PC-3 (cell line): ENCODE measurements at regions not wholly inside any gene's neighbourhood (a gene's known extent, or its start where the extent isn't known, plus 50 kb on each side); places are given as distances from the start of the nearest gene placed in this dataset.

Experiments used
- ATAC-seq: fragments of 200-7000 bp; cut with Tn5 transposase; 2 replicates; pipeline ENCODE4 v1.9.1; 2020; ENCODE audit warnings: mild to moderate bottlenecking, moderate library complexity
- BruUV-seq: library from RNA; stranded (reverse); fragments of 400-500 nt; replicated peaks from 2 replicates; lab custom pipeline; 2021; lab: Mats Ljungman, UMichigan
- CTCF ChIA-PET: fragments of 300-600 bp; sonication (Branson Sonifier 250); formaldehyde crosslinking; loops from one replicate; lab custom pipeline; 2022; ENCODE audit warnings: antibody characterized with exemption; lab: Charles Lee
- POLR2A ChIA-PET: fragments of 300-600 bp; sonication (Branson Sonifier 250); formaldehyde crosslinking; loops from one replicate; lab custom pipeline; 2022; ENCODE audit warnings: antibody characterized with exemption; ENCODE audit not compliant: unreplicated experiment; lab: Charles Lee
- DNase-seq: peaks from one replicate; pipeline ENCODE4 v3.0.0-alpha.2; 2015
- H2AFZ ChIP-seq: fragments of 300-600 bp; sonication (generic); 2 replicates; pipeline ENCODE4 v1.6.0; 2016; ENCODE audit warnings: antibody characterized with exemption, low read length
- H3F3A ChIP-seq: fragments of 300-600 bp; sonication (generic); one replicate; pipeline ENCODE4 v1.6.0; 2017; ENCODE audit warnings: antibody characterized with exemption, low read length, control low read depth, mild to moderate bottlenecking; ENCODE audit not compliant: unreplicated experiment
- H3K27ac ChIP-seq: fragments of 300-600 bp; sonication (generic); 2 replicates; pipeline ENCODE4 v1.5.1; 2016; ENCODE audit warnings: mild to moderate bottlenecking, low read length
- H3K27me3 ChIP-seq: fragments of 300-600 bp; sonication (generic); 2 replicates; pipeline ENCODE4 v1.6.1; 2016; ENCODE audit warnings: low read length, mixed read lengths
- H3K36me3 ChIP-seq: fragments of 300-600 bp; sonication (generic); 2 replicates; pipeline ENCODE4 v1.6.1; 2016; ENCODE audit warnings: low read depth, mixed run types, low read length, mixed read lengths
- H3K4me1 ChIP-seq: fragments of 300-600 bp; sonication (generic); 2 replicates; pipeline ENCODE4 v1.5.1; 2016; ENCODE audit warnings: low read length; ENCODE audit not compliant: insufficient read depth
- H3K4me2 ChIP-seq: fragments of 300-600 bp; sonication (generic); 2 replicates; pipeline ENCODE4 v1.6.0; 2016; ENCODE audit warnings: low read length
- H3K4me3 ChIP-seq: fragments of 300-600 bp; sonication (generic); 2 replicates; pipeline ENCODE4 v1.5.1; 2016; ENCODE audit warnings: mild to moderate bottlenecking, low read length, mixed read lengths
- H3K79me2 ChIP-seq: fragments of 300-600 bp; sonication (generic); 2 replicates; pipeline ENCODE4 v1.6.1; 2017; ENCODE audit warnings: low read length, mixed read lengths
- H3K9ac ChIP-seq: fragments of 300-600 bp; sonication (generic); 2 replicates; pipeline ENCODE4 v1.6.0; 2016; ENCODE audit warnings: mild to moderate bottlenecking, low read length
- H3K9me2 ChIP-seq: fragments of 300-600 bp; sonication (generic); replicated peaks from 2 replicates; pipeline ENCODE4 v1.6.1; 2016; ENCODE audit warnings: mixed run types, low read length, mixed read lengths
- H3K9me3 ChIP-seq: fragments of 300-600 bp; sonication (generic); 2 replicates; pipeline ENCODE4 v1.6.1; 2016; ENCODE audit warnings: low read length, mixed read lengths
- H4K20me1 ChIP-seq: fragments of 300-600 bp; sonication (generic); 2 replicates; pipeline ENCODE4 v1.6.1; 2016; ENCODE audit warnings: low read length, mixed read lengths
- CTCF ChIP-seq: fragments of 300-600 bp; sonication (generic); conservative IDR thresholded peaks from 2 replicates; pipeline ENCODE4 v1.5.1; 2017; ENCODE audit warnings: antibody characterized with exemption, low read depth, mild to moderate bottlenecking, low read length
- EZH2 ChIP-seq: fragments of 300-600 bp; sonication (generic); IDR thresholded peaks from one replicate; pipeline ENCODE4 v1.6.1; 2017; ENCODE audit warnings: antibody characterized with exemption, mild to moderate bottlenecking, low read length; ENCODE audit not compliant: unreplicated experiment
- EZH2phosphoT487 ChIP-seq: fragments of 300-600 bp; sonication (generic); IDR thresholded peaks from 2 replicates; pipeline ENCODE4 v1.6.1; 2018; ENCODE audit warnings: mild to moderate bottlenecking, antibody characterized with exemption, low read length, borderline replicate concordance
- intact Hi-C: fragments of 100-400 bp; cut with micrococcal nuclease; formaldehyde crosslinking; loops from 2 replicates; pipeline ENCODE4 v1.9.0; 2023

- Histone ChIP-seq H3K4me1 (no peaks in the 10 kb centered on the region), H3K79me2 (no peaks in the 10 kb centered on the region), H3K9me3 (no peaks in the 10 kb centered on the region), H3K4me3 (no peak overlapping the region), H3K36me3 (no peaks in the 10 kb centered on the region), H3K27me3 (0 out of 2 replicates have a peak, but pooled peaks cover 4% of the 10 kb centered on the region), H3F3A (no peaks in the 10 kb centered on the region), H3K9me2 (no peaks in the 10 kb centered on the region), H4K20me1 (no peaks in the 10 kb centered on the region), H2AFZ (no peak overlapping the region), H3K4me2 (no peak overlapping the region), H3K9ac (no peak overlapping the region), H3K27ac (no peak overlapping the region)
- ChIA-PET CTCF (no interaction called here), POLR2A (no interaction called here)
- no peak for DNase-seq
- no TSS peak for BruUV-seq
- intact Hi-C loops: no loop called here
- ATAC-seq: no peak
- no peak for TF ChIP-seq EZH2phosphoT487
- no peak for TF ChIP-seq EZH2
- no peak for TF ChIP-seq CTCF
Observed at GRCh38 chr4:120431180-120431579, 364.5 kb upstream of the MAD2L1 start.

GRCh38 chr4:120418146-120418545, 351.5 kb upstream of the MAD2L1 start:
- H3K36me3 ChIP-seq: no peaks in the 10 kb centered on the region
- no peak overlapping the region for H3K4me2 ChIP-seq
- H3K4me1 ChIP-seq: no peaks in the 10 kb centered on the region
- H3K27me3 ChIP-seq: no peaks in the 10 kb centered on the region
- no peaks in the 10 kb centered on the region for H3K9me3 ChIP-seq
- H3F3A ChIP-seq: no peaks in the 10 kb centered on the region
- H3K27ac ChIP-seq: no peak overlapping the region
- DNase-seq: no peak
- no peaks in the 10 kb centered on the region for H3K9me2 ChIP-seq
- CTCF ChIA-PET: no interaction called here
- intact Hi-C loops: no loop called here
- no TSS peak for BruUV-seq
- H2AFZ ChIP-seq: no peak overlapping the region
- H4K20me1 ChIP-seq: no peaks in the 10 kb centered on the region
- POLR2A ChIA-PET: no interaction called here
- no peak overlapping the region for H3K4me3 ChIP-seq
- no peaks in the 10 kb centered on the region for H3K79me2 ChIP-seq
- no peak for ATAC-seq
- H3K9ac ChIP-seq: no peak overlapping the region
- no peak for TF ChIP-seq EZH2phosphoT487
- TF ChIP-seq CTCF: no peak

- CTCF ChIA-PET: no interaction called here
- no peak for ATAC-seq
Observed at GRCh38 chr4:120415896-120416295, 349.2 kb upstream of the MAD2L1 start.

More at GRCh38 chr4:120415896-120416295, 349.2 kb upstream of the MAD2L1 start:
- Histone ChIP-seq H3K4me3 (no peak overlapping the region), H3K79me2 (no peaks in the 10 kb centered on the region), H3K9ac (no peak overlapping the region), H3K4me2 (no peak overlapping the region), H3K27ac (no peak overlapping the region), H4K20me1 (no peaks in the 10 kb centered on the region), H3F3A (no peaks in the 10 kb centered on the region), H3K4me1 (no peaks in the 10 kb centered on the region), H3K27me3 (no peaks in the 10 kb centered on the region), H2AFZ (no peak overlapping the region), H3K9me2 (no peaks in the 10 kb centered on the region), H3K36me3 (no peaks in the 10 kb centered on the region), H3K9me3 (no peaks in the 10 kb centered on the region)
- BruUV-seq: no TSS peak
- TF ChIP-seq EZH2phosphoT487 (no peak), EZH2 (no peak), CTCF (no peak)
- intact Hi-C loops: no loop called here
- no peak for DNase-seq
- POLR2A ChIA-PET: no interaction called here
